Dendritic cell treated with granulocyte-macrophage colony-stimulating factor and Interleukin-4, amounts not matched to agents 40 ng/mL and 50 ng/mL, for 4 days (primary cell): ENCODE measurements at regions not wholly inside any gene's neighbourhood (a gene's known extent, or its start where the extent isn't known, plus 50 kb on each side); places are given as distances from the start of the nearest gene placed in this dataset.
"Not testable (repeated sequence)": the region's sequence is repeated elsewhere in the genome, so short reads cannot be mapped to it uniquely, and the experiment has no call there.

Experiments used
- H3K27ac Mint-ChIP-seq: one replicate; pipeline ENCODE4 v1.8.0; 2022; ENCODE audit warnings: mild to moderate bottlenecking, mixed read lengths
- H3K27me3 Mint-ChIP-seq: one replicate; pipeline ENCODE4 v1.8.0; 2022; ENCODE audit warnings: mild to moderate bottlenecking, mixed read lengths
- H3K36me3 Mint-ChIP-seq: one replicate; pipeline ENCODE4 v1.8.0; 2022; ENCODE audit warnings: low read depth, mixed read lengths
- H3K4me1 Mint-ChIP-seq: one replicate; pipeline ENCODE4 v1.8.0; 2022; ENCODE audit warnings: low read depth, mixed read lengths
- H3K4me3 Mint-ChIP-seq: one replicate; pipeline ENCODE4 v1.8.0; 2022; ENCODE audit warnings: mild to moderate bottlenecking, moderate library complexity, mixed read lengths
- H3K9me3 Mint-ChIP-seq: one replicate; pipeline ENCODE4 v1.8.0; 2022; ENCODE audit warnings: mixed read lengths
- intact Hi-C: fragments of 100-400 bp; cut with micrococcal nuclease; formaldehyde crosslinking; loops from one replicate; pipeline ENCODE4 v1.15.0; 2022

DNA sequence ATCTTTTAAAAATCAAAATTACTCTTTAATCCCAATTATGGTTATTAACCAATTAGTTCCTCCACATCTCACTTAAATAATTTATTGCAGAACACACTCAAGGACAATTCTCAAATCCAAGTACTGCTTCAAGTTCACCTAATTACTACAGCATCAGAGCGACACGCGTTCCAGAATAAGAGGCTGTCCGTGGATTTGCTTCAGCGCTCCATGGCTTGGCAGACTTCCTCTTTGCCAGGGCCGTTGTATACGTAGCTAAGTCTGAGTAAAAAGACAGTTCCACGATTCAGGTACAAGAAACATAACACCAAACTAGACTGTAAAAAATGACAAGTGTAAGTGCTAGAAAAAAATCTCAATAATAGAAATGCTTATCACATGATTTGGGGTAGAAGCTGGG is 153.2 kb upstream of the MYT1L start:
- Mint-ChIP-seq H3K36me3 (no peaks in the 10 kb centered on the region), H3K27me3 (no peaks in the 10 kb centered on the region), H3K9me3 (no peaks in the 10 kb centered on the region), H3K4me1 (no peaks in the 10 kb centered on the region), H3K27ac (no peak overlapping the region), H3K4me3 (no peak overlapping the region)
- intact Hi-C loops = no loop called here

DNA sequence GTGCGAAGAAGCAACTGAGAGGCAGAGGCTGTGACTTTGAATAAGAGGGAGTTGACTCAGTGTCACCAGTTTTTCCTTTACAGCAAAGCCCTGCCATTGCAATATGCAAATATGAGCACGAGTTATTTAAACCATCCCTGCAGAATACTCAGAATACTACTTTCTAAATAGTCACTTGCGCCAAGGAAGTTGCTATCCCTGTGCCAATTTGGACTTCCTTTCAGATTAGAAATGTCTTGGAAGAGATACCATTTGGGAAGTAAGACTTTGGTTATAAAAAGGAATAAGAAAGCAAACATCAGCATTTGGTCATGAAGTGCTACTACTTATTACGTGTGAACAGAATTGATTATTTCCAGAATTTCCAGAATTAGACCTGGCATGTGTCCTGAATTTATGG is 151.8 kb upstream of the MYT1L start:
- H3K27me3 Mint-ChIP-seq = no peaks in the 10 kb centered on the region
- no peak overlapping the region for H3K27ac Mint-ChIP-seq
- intact Hi-C loops = no loop called here
- H3K4me1 Mint-ChIP-seq = no peaks in the 10 kb centered on the region
- no peaks in the 10 kb centered on the region for H3K36me3 Mint-ChIP-seq
- no peak overlapping the region for H3K4me3 Mint-ChIP-seq
- H3K9me3 Mint-ChIP-seq = no peaks in the 10 kb centered on the region

DNA sequence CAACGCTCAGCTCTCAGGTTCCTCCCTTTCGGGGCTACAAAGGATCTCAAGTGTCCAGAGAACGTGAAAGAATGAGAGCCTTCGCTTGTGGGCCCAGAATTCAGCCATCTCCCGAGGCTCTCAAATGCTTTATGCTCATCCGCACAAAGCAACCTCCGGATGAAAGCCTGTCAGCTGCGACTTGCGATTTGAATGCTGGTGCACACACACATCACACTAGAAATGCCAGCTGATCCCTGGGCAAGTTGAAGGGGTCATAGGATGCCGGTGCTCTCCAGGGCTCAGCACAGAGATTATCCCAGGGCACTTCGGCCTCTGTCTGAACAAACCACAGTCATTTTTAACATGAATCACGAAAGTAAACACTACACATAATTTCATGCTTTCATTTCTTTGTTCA is 141.8 kb upstream of the MYT1L start:
- intact Hi-C loops = no loop called here
- Mint-ChIP-seq H3K27ac (no peak overlapping the region), H3K9me3 (no peaks in the 10 kb centered on the region), H3K4me3 (no peak overlapping the region), H3K36me3 (no peaks in the 10 kb centered on the region), H3K27me3 (no peaks in the 10 kb centered on the region), H3K4me1 (peaks cover 6% of the 10 kb centered on the region)

GRCh38 chr2:2472044-2472443 is 141.0 kb upstream of the MYT1L start:
- intact Hi-C loops = no loop called here

GRCh38 chr2:2466534-2466933 is 135.5 kb upstream of the MYT1L start:
- Mint-ChIP-seq H3K27ac (no peak overlapping the region), H3K27me3 (peaks cover 5% of the 10 kb centered on the region), H3K4me1 (peaks cover 6% of the 10 kb centered on the region), H3K4me3 (no peak overlapping the region), H3K36me3 (no peaks in the 10 kb centered on the region), H3K9me3 (no peaks in the 10 kb centered on the region)
- intact Hi-C loops = no loop called here

More at GRCh38 chr2:2472044-2472443, 141.0 kb upstream of the MYT1L start:
- H3K4me1 Mint-ChIP-seq = peaks cover 6% of the 10 kb centered on the region
- H3K27me3 Mint-ChIP-seq = no peaks in the 10 kb centered on the region
- H3K27ac Mint-ChIP-seq = no peak overlapping the region
- H3K4me3 Mint-ChIP-seq = no peak overlapping the region
- H3K9me3 Mint-ChIP-seq = no peaks in the 10 kb centered on the region
- no peaks in the 10 kb centered on the region for H3K36me3 Mint-ChIP-seq

DNA sequence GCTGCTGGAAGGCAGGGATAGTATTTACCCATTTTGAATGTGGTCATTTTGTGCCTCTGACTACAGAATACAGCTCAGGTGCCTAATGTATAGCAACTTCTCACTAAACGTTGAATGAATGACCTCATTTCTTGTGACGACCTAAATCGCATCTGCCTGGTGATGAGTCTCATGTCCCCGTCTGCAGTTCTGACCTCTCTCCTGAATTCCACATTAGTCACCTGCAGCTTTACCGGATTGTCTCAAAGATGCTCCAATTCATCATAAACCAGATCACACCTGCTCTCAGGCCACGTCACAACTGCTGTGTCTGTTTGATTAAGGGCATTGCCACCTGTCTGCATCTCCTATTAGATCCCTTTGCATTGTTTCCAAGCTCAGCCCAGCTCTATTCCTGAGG is 133.6 kb upstream of the MYT1L start:
- Mint-ChIP-seq H3K27ac (no peak overlapping the region), H3K36me3 (no peaks in the 10 kb centered on the region), H3K27me3 (peaks cover 5% of the 10 kb centered on the region), H3K9me3 (no peaks in the 10 kb centered on the region), H3K4me3 (no peak overlapping the region), H3K4me1 (peaks cover 6% of the 10 kb centered on the region)
- intact Hi-C loops = no loop called here

GRCh38 chr2:2464094-2464493 is 133.0 kb upstream of the MYT1L start:
- H3K9me3 Mint-ChIP-seq = no peaks in the 10 kb centered on the region
- intact Hi-C loops = no loop called here
- H3K36me3 Mint-ChIP-seq = no peaks in the 10 kb centered on the region
- no peak overlapping the region for H3K27ac Mint-ChIP-seq
- no peak overlapping the region for H3K4me3 Mint-ChIP-seq
- H3K4me1 Mint-ChIP-seq = peaks cover 6% of the 10 kb centered on the region
- peaks cover 5% of the 10 kb centered on the region for H3K27me3 Mint-ChIP-seq

DNA sequence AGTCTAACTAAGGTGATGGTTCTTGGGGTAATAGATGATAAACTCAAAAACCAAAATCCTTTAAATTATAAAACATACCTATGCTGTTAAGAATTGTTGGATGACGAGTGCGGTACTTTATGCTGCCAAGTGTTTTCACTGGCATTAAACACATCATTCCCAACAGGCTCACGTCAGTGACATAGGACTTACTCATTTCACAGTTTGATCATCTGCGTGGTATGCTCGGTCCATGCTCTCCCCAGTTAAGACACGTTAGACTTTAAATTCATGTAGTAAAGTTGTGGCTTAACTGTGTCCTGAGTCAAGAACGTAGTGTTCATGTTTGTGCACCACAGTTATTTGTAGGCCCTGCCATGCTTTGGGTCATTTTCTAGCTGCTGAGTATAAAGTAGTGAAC is 125.6 kb upstream of the MYT1L start:
- Mint-ChIP-seq H3K36me3 (no peaks in the 10 kb centered on the region), H3K4me1 (no peaks in the 10 kb centered on the region), H3K27me3 (no peaks in the 10 kb centered on the region), H3K27ac (no peak overlapping the region), H3K4me3 (no peak overlapping the region), H3K9me3 (peaks cover 5% of the 10 kb centered on the region)
- intact Hi-C loops = no loop called here

DNA sequence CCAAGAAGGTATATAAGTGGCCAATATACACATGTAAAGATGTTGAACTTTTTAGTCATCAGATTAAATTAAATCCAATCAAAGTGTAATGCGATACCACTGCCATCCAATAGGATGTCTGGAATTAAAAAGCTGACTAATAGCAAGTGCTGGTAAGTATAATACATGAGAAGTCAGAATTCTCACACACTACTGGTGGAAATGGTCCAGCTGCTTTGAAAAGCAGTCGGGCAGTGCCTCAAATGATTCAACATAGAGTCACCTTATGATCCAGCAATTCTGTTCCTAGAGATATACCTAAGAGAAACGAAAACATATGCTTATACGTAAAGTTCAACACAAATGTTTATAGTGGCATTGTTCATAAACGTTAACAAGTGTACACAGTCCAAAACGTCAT is 124.1 kb upstream of the MYT1L start:
- Mint-ChIP-seq H3K4me1 (no peaks in the 10 kb centered on the region), H3K27ac (no peak overlapping the region), H3K27me3 (no peaks in the 10 kb centered on the region), H3K36me3 (no peaks in the 10 kb centered on the region), H3K9me3 (peaks cover 5% of the 10 kb centered on the region), H3K4me3 (no peak overlapping the region)
- intact Hi-C loops = no loop called here

DNA sequence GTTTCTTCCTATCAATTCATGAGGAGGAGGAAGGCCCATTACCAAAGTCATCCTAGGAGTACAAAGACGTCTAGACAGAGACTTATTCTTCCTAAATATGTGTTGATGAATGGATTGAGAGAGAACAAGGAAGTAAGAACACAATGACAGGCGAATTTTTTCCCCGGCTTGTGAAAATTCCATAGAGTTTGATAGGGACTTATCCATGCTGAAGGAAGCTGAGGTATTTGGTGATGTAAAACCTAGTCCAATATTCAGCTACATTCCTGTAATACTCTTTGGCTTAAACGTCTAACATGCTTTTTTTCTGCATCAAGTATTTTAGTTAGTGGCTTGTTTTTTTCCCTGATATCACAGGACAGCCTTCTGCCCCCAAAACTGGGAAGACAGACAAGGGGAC is 121.9 kb upstream of the MYT1L start:
- no peaks in the 10 kb centered on the region for H3K36me3 Mint-ChIP-seq
- no peaks in the 10 kb centered on the region for H3K27me3 Mint-ChIP-seq
- H3K27ac Mint-ChIP-seq = no peak overlapping the region
- H3K9me3 Mint-ChIP-seq = peaks cover 5% of the 10 kb centered on the region
- no peaks in the 10 kb centered on the region for H3K4me1 Mint-ChIP-seq
- no peak overlapping the region for H3K4me3 Mint-ChIP-seq
- intact Hi-C loops = no loop called here

DNA sequence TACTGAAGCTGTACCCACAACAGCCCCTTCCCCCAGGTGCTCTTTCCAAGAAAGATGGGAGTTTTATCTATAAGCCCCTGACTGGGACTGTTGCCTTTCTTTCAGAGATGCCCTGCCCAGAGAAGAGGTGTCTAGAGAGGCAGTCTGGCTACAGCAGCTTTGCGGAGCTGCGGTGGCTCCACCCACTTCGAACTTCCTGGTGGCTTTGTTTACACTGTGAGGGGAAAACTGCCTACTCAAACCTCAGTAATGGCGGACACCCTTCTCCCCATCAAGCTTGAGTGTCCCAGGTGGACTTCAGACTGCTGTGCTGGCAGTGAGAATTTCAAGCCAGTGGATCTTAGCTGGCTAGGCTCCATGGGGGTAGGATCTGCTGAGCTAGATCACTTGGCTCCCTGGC is 120.2 kb upstream of the MYT1L start:
- H3K27me3 Mint-ChIP-seq, H3K27ac Mint-ChIP-seq, H3K4me3 Mint-ChIP-seq, intact Hi-C loops, H3K36me3 Mint-ChIP-seq, H3K9me3 Mint-ChIP-seq, H3K4me1 Mint-ChIP-seq: not testable (repeated sequence)

DNA sequence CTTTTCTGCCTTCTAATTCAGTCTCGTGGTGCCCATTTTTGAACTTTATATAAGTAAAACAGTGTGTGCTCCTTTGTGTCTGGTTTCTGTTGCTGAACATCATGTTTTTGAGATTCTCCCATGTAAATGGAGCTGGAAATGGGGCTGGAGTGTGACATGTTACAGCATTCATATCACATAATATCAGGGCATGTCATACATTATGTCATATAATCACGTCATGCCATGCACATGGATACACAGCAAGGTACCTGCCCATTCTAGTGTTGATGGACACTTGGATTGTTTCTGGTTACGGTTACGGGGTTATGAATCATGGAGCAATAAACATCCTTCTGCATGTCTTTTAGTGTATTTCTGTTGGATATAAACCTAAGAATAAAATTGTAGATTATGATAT is 117.1 kb upstream of the MYT1L start:
- no peaks in the 10 kb centered on the region for H3K4me1 Mint-ChIP-seq
- H3K27me3 Mint-ChIP-seq = no peaks in the 10 kb centered on the region
- no peaks in the 10 kb centered on the region for H3K36me3 Mint-ChIP-seq
- H3K9me3 Mint-ChIP-seq = peaks cover 5% of the 10 kb centered on the region
- intact Hi-C loops = no loop called here
- no peak overlapping the region for H3K4me3 Mint-ChIP-seq
- no peak overlapping the region for H3K27ac Mint-ChIP-seq

- intact Hi-C loops = no loop called here
- H3K36me3 Mint-ChIP-seq = no peaks in the 10 kb centered on the region
- H3K4me3 Mint-ChIP-seq = no peak overlapping the region
- H3K4me1 Mint-ChIP-seq = no peaks in the 10 kb centered on the region
- no peaks in the 10 kb centered on the region for H3K27me3 Mint-ChIP-seq
- no peak overlapping the region for H3K27ac Mint-ChIP-seq
- H3K9me3 Mint-ChIP-seq = peaks cover 9% of the 10 kb centered on the region
These were observed 91.5 kb upstream of the MYT1L start for GRCh38 chr2:2422621-2423020.

DNA sequence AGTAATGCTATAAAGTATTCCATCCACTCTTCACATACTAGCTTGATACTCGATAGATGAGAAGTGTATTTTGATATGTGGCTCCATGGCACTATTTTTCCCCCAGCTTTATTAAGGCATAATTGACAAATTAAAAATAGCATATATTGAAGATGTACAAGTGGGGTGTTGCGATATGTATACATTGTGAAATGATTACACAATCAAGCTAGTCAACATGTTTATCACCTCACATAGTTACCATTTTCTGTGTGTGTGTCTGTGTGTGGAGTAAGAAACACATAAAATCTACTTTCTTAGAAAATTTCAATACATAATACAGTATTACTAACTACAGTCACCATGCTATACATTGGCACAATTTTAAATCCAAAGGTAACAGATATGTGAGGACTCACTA is 82.5 kb upstream of the MYT1L start:
- Mint-ChIP-seq H3K4me3 (no peak overlapping the region), H3K27me3 (no peaks in the 10 kb centered on the region), H3K36me3 (no peaks in the 10 kb centered on the region), H3K9me3 (no peaks in the 10 kb centered on the region), H3K4me1 (no peaks in the 10 kb centered on the region), H3K27ac (no peak overlapping the region)
- intact Hi-C loops = no loop called here

- H3K27ac Mint-ChIP-seq = no peak overlapping the region
- H3K27me3 Mint-ChIP-seq = no peaks in the 10 kb centered on the region
- intact Hi-C loops = no loop called here
- H3K36me3 Mint-ChIP-seq = no peaks in the 10 kb centered on the region
- no peaks in the 10 kb centered on the region for H3K4me1 Mint-ChIP-seq
- H3K4me3 Mint-ChIP-seq = no peak overlapping the region
- H3K9me3 Mint-ChIP-seq = no peaks in the 10 kb centered on the region
These were observed 79.9 kb upstream of the MYT1L start for GRCh38 chr2:2410987-2411386.

- intact Hi-C loops = no loop called here
- H3K27me3 Mint-ChIP-seq = no peaks in the 10 kb centered on the region
- H3K36me3 Mint-ChIP-seq = no peaks in the 10 kb centered on the region
- no peaks in the 10 kb centered on the region for H3K4me1 Mint-ChIP-seq
- H3K4me3 Mint-ChIP-seq = no peak overlapping the region
- peaks cover 6% of the 10 kb centered on the region for H3K9me3 Mint-ChIP-seq
- no peak overlapping the region for H3K27ac Mint-ChIP-seq
These were observed 78.4 kb upstream of the MYT1L start for GRCh38 chr2:2409481-2409880.
